HCT116 (cell line): ENCODE measurements at regions not wholly inside any gene's neighbourhood (a gene's known extent, or its start where the extent isn't known, plus 50 kb on each side); places are given as distances from the start of the nearest gene placed in this dataset.

Experiments
- ATAC-seq: fragments of 200-7000 bp; cut with Tn5 transposase; 2 replicates; pipeline ENCODE4 v1.9.1; 2020; ENCODE audit warnings: mild to moderate bottlenecking, moderate library complexity
- BruUV-seq: library from RNA; stranded (reverse); fragments of 400-500 nt; replicated peaks from 2 replicates; lab custom pipeline; 2021; lab: Mats Ljungman, UMichigan
- CTCF ChIA-PET: fragments of 300-600 bp; sonication (Branson Sonifier 250); formaldehyde crosslinking; loops from one replicate; lab custom pipeline; 2021; ENCODE audit warnings: antibody characterized with exemption; lab: Charles Lee
- POLR2A ChIA-PET: fragments of 300-600, 350-600 bp; sonication (Branson Sonifier 250); formaldehyde crosslinking; loops from one replicate; lab custom pipeline; 2021; ENCODE audit warnings: antibody characterized with exemption; lab: Charles Lee
- RAD21 ChIA-PET, 2 experiments: fragments of 300-600 bp; sonication (Branson Sonifier 250); formaldehyde crosslinking; loops; one replicate each; lab custom pipeline; 2023; ENCODE audit warnings: low total read pairs in 2 of 2; ENCODE audit not compliant: uncharacterized antibody in 2 of 2, unreplicated experiment in 2 of 2, low non-redundant PET in 1 of 2; lab: Charles Lee
- DNase-seq: peaks from one replicate; pipeline ENCODE4 v3.0.0-alpha.2; 2010; ENCODE audit warnings: low read depth, low spot score
- H2AFZ ChIP-seq: fragments of 200-600 bp; shearing (Covaris generic), sonication (generic); 2 replicates; pipeline ENCODE4 v1.6.1; 2017; ENCODE audit warnings: low read depth, mixed run types, mixed read lengths, antibody characterized with exemption, low read length; ENCODE audit not compliant: poor library complexity, severe bottlenecking
- H3K27ac ChIP-seq: 2 replicates; pipeline ENCODE4 v1.5.1; 2012; ENCODE audit warnings: low read depth, low read length
- H3K27me3 ChIP-seq: fragments of 200-600 bp; sonication (generic); 2 replicates; pipeline ENCODE4 v1.6.1; 2016; ENCODE audit warnings: mixed run types, low read length, mixed read lengths; ENCODE audit not compliant: insufficient read depth
- H3K36me3 ChIP-seq, 2 experiments: fragments of 200-500 bp in 1 of 2; fragments of 200-600 bp in 1 of 2; sonication (Bioruptor generic) in 1 of 2; sonication (generic) in 1 of 2; 2 replicates each; pipeline versions ENCODE4 v1.5.1 to v1.6.1; 2014 to 2016; ENCODE audit warnings: low read length in 2 of 2, inconsistent platforms in 1 of 2, mixed read lengths in 1 of 2, mixed run types in 1 of 2; ENCODE audit not compliant: insufficient read depth in 2 of 2, control insufficient read depth in 1 of 2
- H3K4me1 ChIP-seq, 2 experiments: fragments of 200-600 bp in 1 of 2; sonication (generic) in 1 of 2; 2 replicates each; pipeline versions ENCODE4 v1.5.1 to v1.6.1; 2012 to 2017; ENCODE audit warnings: low read length in 2 of 2, inconsistent platforms in 1 of 2, mild to moderate bottlenecking in 1 of 2, mixed read lengths in 1 of 2, mixed run types in 1 of 2, moderate library complexity in 1 of 2; ENCODE audit not compliant: insufficient read depth in 2 of 2, control insufficient read depth in 1 of 2
- H3K4me2 ChIP-seq: fragments of 200-600 bp; sonication (generic); 2 replicates; pipeline ENCODE4 v1.6.1; 2017; ENCODE audit warnings: mixed run types, low read length, mixed read lengths
- H3K4me3 ChIP-seq, 2 experiments: fragments of 200-600 bp in 1 of 2; sonication (generic) in 1 of 2; replicated peaks in 1 of 2; 2 replicates each; pipeline ENCODE4 v1.5.1; 2011 to 2016; ENCODE audit warnings: low read length in 2 of 2, control low read depth in 1 of 2, low read depth in 1 of 2, mild to moderate bottlenecking in 1 of 2, mixed read lengths in 1 of 2, mixed run types in 1 of 2
- H3K79me2 ChIP-seq: fragments of 200-600 bp; sonication (generic); 2 replicates; pipeline ENCODE4 v1.6.1; 2017; ENCODE audit warnings: mild to moderate bottlenecking, mixed run types, low read length, moderate library complexity, mixed read lengths; ENCODE audit not compliant: insufficient read depth
- H3K9ac ChIP-seq: fragments of 200-600 bp; sonication (generic); 2 replicates; pipeline ENCODE4 v1.6.1; 2016; ENCODE audit warnings: low read length, mixed read lengths
- H3K9me2 ChIP-seq: fragments of 200-600 bp; sonication (generic), shearing (Covaris generic); 2 replicates; pipeline ENCODE4 v1.6.1; 2017; ENCODE audit warnings: mixed run types, mild to moderate bottlenecking, moderate library complexity; ENCODE audit not compliant: insufficient read depth
- H3K9me3 ChIP-seq, 2 experiments: fragments of 200-500 bp in 1 of 2; fragments of 200-600 bp in 1 of 2; sonication (Bioruptor generic) in 1 of 2; sonication (generic) in 1 of 2; 2 replicates each; pipeline ENCODE4 v1.6.1; 2014 to 2017; ENCODE audit warnings: low read length in 2 of 2, mixed read lengths in 2 of 2, inconsistent platforms in 1 of 2, low read depth in 1 of 2, mild to moderate bottlenecking in 1 of 2, mixed run types in 1 of 2, moderate library complexity in 1 of 2; ENCODE audit not compliant: control insufficient read depth in 1 of 2, insufficient read depth in 1 of 2
- H4K20me1 ChIP-seq: fragments of 200-600 bp; sonication (generic), shearing (Covaris generic); 2 replicates; pipeline ENCODE4 v1.6.1; 2017; ENCODE audit warnings: mixed run types, mild to moderate bottlenecking, moderate library complexity; ENCODE audit not compliant: insufficient read depth
- CTCF ChIP-seq, 3 experiments: fragments of 200-600 bp in 1 of 3; sonication (generic) in 1 of 3; IDR thresholded peaks in 2 of 3; conservative IDR thresholded peaks in 1 of 3; 2 replicates each; pipeline ENCODE4 v1.5.1; 2012 to 2017; ENCODE audit warnings: low read depth in 2 of 3, low read length in 2 of 3, antibody characterized with exemption in 1 of 3, borderline replicate concordance in 1 of 3, control low read depth in 1 of 3, mild to moderate bottlenecking in 1 of 3, mixed read lengths in 1 of 3, mixed run types in 1 of 3, moderate library complexity in 1 of 3; ENCODE audit not compliant: insufficient read depth in 1 of 3
- EGR1 ChIP-seq: IDR thresholded peaks from 2 replicates; pipeline ENCODE4 v1.6.1; 2012; ENCODE audit warnings: low read depth
- ELF1 ChIP-seq: IDR thresholded peaks from 2 replicates; pipeline ENCODE4 v1.6.1; 2012; ENCODE audit warnings: low read depth, borderline replicate concordance
- RAD21 ChIP-seq: IDR thresholded peaks from 2 replicates; pipeline ENCODE4 v1.6.1; 2012; ENCODE audit warnings: low read depth, mild to moderate bottlenecking
- SIN3A ChIP-seq: IDR thresholded peaks from 2 replicates; pipeline ENCODE4 v1.6.1; 2012; ENCODE audit warnings: low read depth
- SP1 ChIP-seq: IDR thresholded peaks from 2 replicates; pipeline ENCODE4 v1.6.1; 2012; ENCODE audit warnings: low read depth
- ZBTB33 ChIP-seq: IDR thresholded peaks from 2 replicates; pipeline ENCODE4 v1.6.1; 2011; ENCODE audit warnings: mild to moderate bottlenecking, low read length, moderate library complexity; ENCODE audit not compliant: insufficient replicate concordance; ENCODE audit errors: extremely low read depth
- intact Hi-C: fragments of 100-400 bp; cut with micrococcal nuclease; formaldehyde crosslinking; loops from 2 replicates; pipeline ENCODE4 v1.10.0; 2022

- H3K9ac ChIP-seq = no peak overlapping the region
- no peaks in the 10 kb centered on the region for H3K36me3 ChIP-seq
- ATAC-seq = no peak
- H3K27me3 ChIP-seq = no peaks in the 10 kb centered on the region
- RAD21 ChIA-PET = no interaction called here
- H3K27ac ChIP-seq = no peak overlapping the region
- H3K79me2 ChIP-seq = no peaks in the 10 kb centered on the region
- no peak overlapping the region for H3K4me3 ChIP-seq
- H3K9me2 ChIP-seq = no peaks in the 10 kb centered on the region
- DNase-seq = no peak
- no peak overlapping the region for H2AFZ ChIP-seq
- CTCF ChIA-PET = no interaction called here
- H3K9me3 ChIP-seq = no peaks in the 10 kb centered on the region
- TF ChIP-seq CTCF (IDR thresholded peaks at IDR 0.05 in 2 of 3, conservative IDR thresholded peaks at IDR 0.05 in 1 of 3; ENCODE audit: borderline replicate concordance in 1 of 3, insufficient read depth in 1 of 3, low read depth in 2 of 3, low read length in 2 of 3) = no peak
- TF ChIP-seq ELF1 = no peak
- TF ChIP-seq EGR1 = no peak
- TF ChIP-seq RAD21 = no peak
- no peak for TF ChIP-seq SP1
- TF ChIP-seq ZBTB33 = no peak
- TF ChIP-seq SIN3A = no peak
- no peaks in the 10 kb centered on the region for H4K20me1 ChIP-seq
- H3K4me2 ChIP-seq = no peak overlapping the region
- BruUV-seq = no TSS peak
- no peaks in the 10 kb centered on the region for H3K4me1 ChIP-seq
- intact Hi-C loops = no loop called here
- POLR2A ChIA-PET = no interaction called here
Observed at GRCh38 chr2:163407296-163407695, 328.5 kb downstream of the FIGN start.
